HepG2 (cell line): ENCODE measurements at regions not wholly inside any gene's neighbourhood (a gene's known extent, or its start where the extent isn't known, plus 50 kb on each side); places are given as distances from the start of the nearest gene placed in this dataset.

ENCODE experiments used
- ATRX ChIP-seq: sonication (generic); formaldehyde crosslinking; IDR thresholded peaks from 2 replicates; pipeline ENCODE4 v1.4.0; 2020; ENCODE audit warnings: missing genetic modification reagents, borderline replicate concordance
- CCAR2 ChIP-seq: fragments of 200-400 bp; formaldehyde crosslinking; optimal IDR thresholded peaks from 2 replicates; pipeline ENCODE3; 2018; ENCODE audit warnings: low read depth, mild to moderate bottlenecking, low read length, moderate library complexity
- CREM ChIP-seq, 2 experiments: sonication (generic) in 1 of 2; formaldehyde crosslinking in 1 of 2; IDR thresholded peaks; 2 replicates each; pipeline versions ENCODE4 v1.4.0 to v1.6.1; 2016 to 2020; ENCODE audit warnings: antibody characterized with exemption in 1 of 2, mild to moderate bottlenecking in 1 of 2, missing genetic modification reagents in 1 of 2
- FOXA1 ChIP-seq, 2 experiments: fragments of 450-650 bp in 1 of 2; sonication (generic) in 1 of 2; formaldehyde crosslinking in 1 of 2; IDR thresholded peaks; 2 replicates each; pipeline versions ENCODE4 v1.4.0 to v1.6.1; 2016 to 2020; ENCODE audit warnings: missing genetic modification reagents in 1 of 2
- ISX ChIP-seq: sonication (generic); formaldehyde crosslinking; conservative IDR thresholded peaks from 2 replicates; pipeline ENCODE4 v1.5.0; 2020; ENCODE audit warnings: missing genetic modification reagents
- KDM5B ChIP-seq: sonication (generic); formaldehyde crosslinking; IDR thresholded peaks from 2 replicates; pipeline ENCODE4 v1.4.0; 2020; ENCODE audit warnings: missing genetic modification reagents, mild to moderate bottlenecking, borderline replicate concordance
- MEIS1 ChIP-seq: sonication (generic); formaldehyde crosslinking; IDR thresholded peaks from 2 replicates; pipeline ENCODE4 v1.9.0; 2021; ENCODE audit warnings: mild to moderate bottlenecking, missing genetic modification reagents, moderate library complexity, borderline replicate concordance
- MIXL1 ChIP-seq: IDR thresholded peaks from 2 replicates; pipeline ENCODE4 v1.6.1; 2016
- NBN ChIP-seq: fragments of 450-650 bp; conservative IDR thresholded peaks from 2 replicates; pipeline ENCODE4 v1.6.1; 2017
- NFIB ChIP-seq: sonication (generic); formaldehyde crosslinking; IDR thresholded peaks from 2 replicates; pipeline ENCODE4 v1.9.0; 2021; ENCODE audit warnings: missing genetic modification reagents, mild to moderate bottlenecking, borderline replicate concordance
- ONECUT2 ChIP-seq: sonication (generic); formaldehyde crosslinking; IDR thresholded peaks from 2 replicates; pipeline ENCODE4 v1.4.0; 2020; ENCODE audit warnings: missing genetic modification reagents
- RFX3 ChIP-seq: IDR thresholded peaks from 2 replicates; pipeline ENCODE4 v1.6.1; 2016; ENCODE audit warnings: missing biosample characterization, missing genetic modification reagents
- RFXAP ChIP-seq: sonication (generic); formaldehyde crosslinking; IDR thresholded peaks from 2 replicates; pipeline ENCODE4 v1.4.0; 2020; ENCODE audit warnings: missing genetic modification reagents, borderline replicate concordance
- SIN3B ChIP-seq: fragments of 150-350 bp; IDR thresholded peaks from 2 replicates; pipeline ENCODE4 v1.6.1; 2014; ENCODE audit warnings: low read length
- SMAD9 ChIP-seq: sonication (generic); formaldehyde crosslinking; IDR thresholded peaks from 2 replicates; pipeline ENCODE4 v1.5.1; 2020; ENCODE audit warnings: mild to moderate bottlenecking, missing genetic modification reagents
- TEAD3 ChIP-seq: optimal IDR thresholded peaks from 2 replicates; pipeline ENCODE3; 2016; ENCODE audit warnings: borderline replicate concordance
- U2AF1 ChIP-seq: fragments of 200-400 bp; formaldehyde crosslinking; optimal IDR thresholded peaks from 2 replicates; pipeline ENCODE3; 2017; ENCODE audit warnings: mild to moderate bottlenecking, low read depth, low read length
- WIZ ChIP-seq: sonication (generic); formaldehyde crosslinking; IDR thresholded peaks from 2 replicates; pipeline ENCODE4 v1.5.1; 2020; ENCODE audit warnings: mild to moderate bottlenecking, missing genetic modification reagents
- ZBTB7A ChIP-seq: sonication (generic); formaldehyde crosslinking; IDR thresholded peaks from 2 replicates; pipeline ENCODE4 v1.8.0; 2022; ENCODE audit warnings: mild to moderate bottlenecking, missing genetic modification reagents
- ZFP82 ChIP-seq: sonication (generic); formaldehyde crosslinking; IDR thresholded peaks from 2 replicates; pipeline ENCODE4 v1.5.1; 2020; ENCODE audit warnings: mild to moderate bottlenecking, missing genetic modification reagents, borderline replicate concordance
- ZNF12 ChIP-seq: sonication (generic); formaldehyde crosslinking; IDR thresholded peaks from 2 replicates; pipeline ENCODE4 v1.5.0; 2020; ENCODE audit warnings: missing genetic modification reagents
- ZNF335 ChIP-seq: sonication (generic); formaldehyde crosslinking; IDR thresholded peaks from 2 replicates; pipeline ENCODE4 v1.4.0; 2020; ENCODE audit warnings: missing genetic modification reagents
- ZNF460 ChIP-seq: sonication (generic); formaldehyde crosslinking; IDR thresholded peaks from 2 replicates; pipeline ENCODE4 v1.5.1; 2020; ENCODE audit warnings: missing genetic modification reagents, mild to moderate bottlenecking, borderline replicate concordance
- ZNF543 ChIP-seq: sonication (generic); formaldehyde crosslinking; IDR thresholded peaks from 2 replicates; pipeline ENCODE4 v1.4.0; 2020; ENCODE audit warnings: mild to moderate bottlenecking, missing genetic modification reagents
- ZNF550 ChIP-seq: sonication (generic); formaldehyde crosslinking; IDR thresholded peaks from 2 replicates; pipeline ENCODE4 v1.4.0; 2020; ENCODE audit warnings: mild to moderate bottlenecking, missing genetic modification reagents, borderline replicate concordance
- ZNF777 ChIP-seq: sonication (generic); formaldehyde crosslinking; IDR thresholded peaks from 2 replicates; pipeline ENCODE4 v1.4.0; 2020; ENCODE audit warnings: missing genetic modification reagents
- ZSCAN20 ChIP-seq: sonication (generic); formaldehyde crosslinking; IDR thresholded peaks from 2 replicates; pipeline ENCODE4 v1.4.0; 2020; ENCODE audit warnings: missing genetic modification reagents, mild to moderate bottlenecking, borderline replicate concordance
- TF ChIP-seq, protein P1 (sequence below): sonication (generic); formaldehyde crosslinking; IDR thresholded peaks from 2 replicates; pipeline ENCODE4 v1.4.0; 2020; ENCODE audit warnings: mild to moderate bottlenecking, missing genetic modification reagents
- TF ChIP-seq, protein P2 (sequence below): sonication (generic); formaldehyde crosslinking; conservative IDR thresholded peaks from 2 replicates; pipeline ENCODE4 v1.8.0; 2022; ENCODE audit warnings: low read depth, missing genetic modification reagents
- TF ChIP-seq, protein P3 (sequence below): IDR thresholded peaks from 2 replicates; pipeline ENCODE4 v1.6.1; 2016; ENCODE audit warnings: control low read depth

DNA sequence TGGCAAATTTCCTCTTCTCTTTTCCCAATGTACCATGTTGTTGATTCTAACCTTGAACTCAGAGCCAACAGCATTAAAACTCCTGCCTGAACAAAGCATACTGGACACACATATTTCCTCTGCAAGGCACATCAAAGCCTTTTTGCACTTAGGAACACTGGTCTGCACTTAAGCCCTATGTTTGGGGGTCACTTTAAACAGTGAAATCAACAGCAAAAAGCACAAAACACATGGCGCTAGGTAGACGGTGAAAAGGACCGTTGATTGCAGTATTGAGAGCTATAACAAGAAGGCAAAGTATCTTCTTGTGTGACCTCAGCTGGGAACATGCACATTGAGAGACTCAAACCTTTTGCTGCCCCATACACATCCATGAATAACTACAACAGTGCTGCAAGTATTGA, 83.9 kb upstream of the SH3BP4 start (continued):
- TF ChIP-seq MEIS1 (no peak), RFXAP (CRISPR knock-in tag) (no peak), SMAD9 (CRISPR knock-in tag) (no peak), NBN (no peak), FOXA1 (IDR thresholded peaks at IDR 0.05) (no peak), FOXA1 (CRISPR knock-in tag; IDR thresholded peaks at IDR 0.05) (peak; percentile 87), ZFP82 (CRISPR knock-in tag) (no peak), ZSCAN20 (CRISPR knock-in tag) (no peak), ZNF550 (CRISPR knock-in tag) (no peak), ATRX (CRISPR knock-in tag) (no peak), ZNF460 (CRISPR knock-in tag) (peak; percentile 49; the same call in 1 of the 2 replicates), ZNF777 (no peak), WIZ (no peak), ZNF12 (CRISPR knock-in tag) (peak; percentile 90), CCAR2 (no peak), RFX3 (CRISPR knock-in tag) (no peak), KDM5B (CRISPR knock-in tag) (no peak), ZNF543 (no peak), ZNF335 (CRISPR knock-in tag) (0 out of 2 replicates have a peak, but pooled peaks have one; percentile 65), SIN3B (no peak), NFIB (CRISPR knock-in tag) (no peak), TEAD3 (peak; percentile 94), ZBTB7A (CRISPR knock-in tag) (no peak; the same call in 1 of the 2 replicates), ISX (CRISPR knock-in tag) (no peak), U2AF1 (no peak), ONECUT2 (CRISPR knock-in tag) (0 out of 2 replicates have a peak, but pooled peaks have one; percentile 36), MIXL1 (CRISPR knock-in tag) (peak; percentile 92), CREM (IDR thresholded peaks at IDR 0.05) (peak; percentile 87), CREM (CRISPR knock-in tag; IDR thresholded peaks at IDR 0.05) (no peak)
- TF ChIP-seq, protein P1, sequence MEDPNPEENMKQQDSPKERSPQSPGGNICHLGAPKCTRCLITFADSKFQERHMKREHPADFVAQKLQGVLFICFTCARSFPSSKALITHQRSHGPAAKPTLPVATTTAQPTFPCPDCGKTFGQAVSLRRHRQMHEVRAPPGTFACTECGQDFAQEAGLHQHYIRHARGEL (CRISPR knock-in tag) = no peak
- TF ChIP-seq, protein P2, sequence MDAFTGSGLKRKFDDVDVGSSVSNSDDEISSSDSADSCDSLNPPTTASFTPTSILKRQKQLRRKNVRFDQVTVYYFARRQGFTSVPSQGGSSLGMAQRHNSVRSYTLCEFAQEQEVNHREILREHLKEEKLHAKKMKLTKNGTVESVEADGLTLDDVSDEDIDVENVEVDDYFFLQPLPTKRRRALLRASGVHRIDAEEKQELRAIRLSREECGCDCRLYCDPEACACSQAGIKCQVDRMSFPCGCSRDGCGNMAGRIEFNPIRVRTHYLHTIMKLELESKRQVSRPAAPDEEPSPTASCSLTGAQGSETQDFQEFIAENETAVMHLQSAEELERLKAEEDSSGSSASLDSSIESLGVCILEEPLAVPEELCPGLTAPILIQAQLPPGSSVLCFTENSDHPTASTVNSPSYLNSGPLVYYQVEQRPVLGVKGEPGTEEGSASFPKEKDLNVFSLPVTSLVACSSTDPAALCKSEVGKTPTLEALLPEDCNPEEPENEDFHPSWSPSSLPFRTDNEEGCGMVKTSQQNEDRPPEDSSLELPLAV (CRISPR knock-in tag) = no peak
- TF ChIP-seq, protein P3, sequence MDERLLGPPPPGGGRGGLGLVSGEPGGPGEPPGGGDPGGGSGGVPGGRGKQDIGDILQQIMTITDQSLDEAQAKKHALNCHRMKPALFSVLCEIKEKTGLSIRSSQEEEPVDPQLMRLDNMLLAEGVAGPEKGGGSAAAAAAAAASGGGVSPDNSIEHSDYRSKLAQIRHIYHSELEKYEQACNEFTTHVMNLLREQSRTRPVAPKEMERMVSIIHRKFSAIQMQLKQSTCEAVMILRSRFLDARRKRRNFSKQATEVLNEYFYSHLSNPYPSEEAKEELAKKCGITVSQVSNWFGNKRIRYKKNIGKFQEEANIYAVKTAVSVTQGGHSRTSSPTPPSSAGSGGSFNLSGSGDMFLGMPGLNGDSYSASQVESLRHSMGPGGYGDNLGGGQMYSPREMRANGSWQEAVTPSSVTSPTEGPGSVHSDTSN (CRISPR knock-in tag) = no peak
